Pons (tissue), 1 donor: ENCODE measurements at regions not wholly inside any gene's neighbourhood (a gene's known extent, or its start where the extent isn't known, plus 50 kb on each side); places are given as distances from the start of the nearest gene placed in this dataset.

ENCODE experiments used
- DNase-seq: peaks from one replicate; pipeline ENCODE4 v3.0.0-alpha.2; 2016; ENCODE audit warnings: low spot score

DNA sequence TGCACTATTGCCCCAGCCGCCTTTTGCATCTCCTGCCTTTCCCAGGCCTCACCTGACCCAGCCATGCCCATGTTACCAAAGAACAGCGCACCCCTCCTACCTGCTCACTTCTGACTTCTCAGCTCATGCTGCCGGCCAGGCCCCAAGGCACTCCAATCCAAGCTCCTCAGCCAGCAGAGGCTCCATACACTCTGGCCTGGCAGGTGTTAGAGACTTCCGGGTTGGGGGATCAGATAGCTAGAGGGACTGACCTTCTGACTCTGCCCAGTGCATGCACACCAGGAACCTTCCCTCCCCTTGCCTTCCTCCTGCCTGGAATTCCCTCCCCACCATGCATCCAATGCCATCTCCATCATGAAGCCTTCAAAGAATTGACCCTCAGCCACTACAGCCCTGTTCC, 56.2 kb upstream of the ZMIZ1 start:
- no peak for DNase-seq

DNA sequence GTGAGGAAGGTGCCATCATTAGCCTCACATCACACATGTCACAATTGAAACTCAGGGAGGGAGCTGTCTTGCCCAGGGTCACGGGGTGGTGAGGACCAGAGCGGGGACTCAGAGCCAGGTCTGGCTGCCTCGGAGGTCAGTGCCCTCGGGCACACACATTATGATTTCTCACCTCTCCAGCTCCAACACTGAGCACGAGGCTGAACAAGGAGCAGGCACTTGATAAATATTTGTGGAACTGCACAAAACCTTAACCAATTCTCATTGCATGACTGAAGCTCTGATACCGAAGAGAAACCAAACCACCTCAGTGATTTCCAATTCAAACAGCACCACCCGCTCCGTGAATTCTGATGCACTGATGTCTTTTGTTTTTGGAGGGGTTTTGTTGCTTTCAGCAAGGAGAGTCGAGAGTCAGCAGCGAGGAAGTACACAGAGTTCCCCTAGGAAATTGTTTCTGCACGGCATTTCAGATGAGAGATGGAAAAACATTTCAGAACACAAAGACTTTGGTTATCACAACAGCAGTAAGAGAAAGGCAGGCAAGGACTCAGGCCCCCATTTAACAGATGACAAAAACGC, 55.3 kb upstream of the ZMIZ1 start:
- DNase-seq: no peak

DNA sequence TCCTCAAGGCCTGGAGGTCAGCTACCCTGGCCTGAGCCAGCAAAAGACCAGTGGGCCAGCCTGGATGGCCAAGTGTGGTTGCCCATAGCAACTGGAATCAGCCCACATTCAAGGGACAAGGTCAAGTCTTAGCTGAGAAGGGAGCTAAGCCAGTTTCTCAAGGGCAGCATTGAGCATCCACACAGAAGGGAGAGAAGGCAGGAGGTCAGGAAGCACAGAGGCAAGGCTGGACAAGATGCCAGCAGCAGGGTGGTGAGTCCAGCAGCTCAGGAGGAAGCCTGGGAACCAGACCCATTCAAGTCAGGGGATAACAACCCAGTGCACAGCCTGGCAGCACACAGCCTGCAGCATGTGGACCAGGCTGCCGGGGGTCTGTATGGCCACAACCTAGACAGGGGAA, 54.0 kb upstream of the ZMIZ1 start:
- DNase-seq: peak; percentile 60

DNA sequence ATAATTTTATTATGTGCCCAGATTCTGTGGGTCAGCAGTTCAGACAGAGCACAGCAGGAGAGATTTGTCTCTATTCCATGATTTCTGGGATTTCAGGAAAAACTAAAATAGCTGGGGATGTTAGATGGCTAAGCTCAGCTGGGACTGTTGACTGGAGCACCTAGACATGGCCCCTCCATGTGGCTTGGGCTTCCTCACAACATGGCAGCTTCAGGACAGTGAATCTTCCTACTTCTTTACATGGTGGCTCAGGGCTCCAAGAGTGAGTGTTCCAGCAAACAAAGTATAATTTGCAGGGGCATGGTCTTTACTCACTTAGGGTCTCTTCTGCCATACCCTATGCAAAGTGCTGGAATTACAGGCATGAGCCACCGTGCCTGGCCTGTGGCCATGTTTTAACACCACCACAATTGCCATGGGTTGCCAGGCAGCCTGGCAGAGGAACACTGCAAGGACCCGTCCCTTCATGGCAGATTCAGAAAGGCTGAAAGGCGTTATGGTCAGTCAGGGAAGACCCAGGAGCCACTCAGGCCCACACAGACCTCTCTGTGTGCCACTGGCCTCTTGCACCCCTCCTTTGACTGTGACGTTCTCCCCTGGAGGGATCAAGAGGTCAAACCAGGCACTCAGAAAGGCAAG, 50.8 kb upstream of the ZMIZ1 start:
- DNase-seq: no peak

DNA sequence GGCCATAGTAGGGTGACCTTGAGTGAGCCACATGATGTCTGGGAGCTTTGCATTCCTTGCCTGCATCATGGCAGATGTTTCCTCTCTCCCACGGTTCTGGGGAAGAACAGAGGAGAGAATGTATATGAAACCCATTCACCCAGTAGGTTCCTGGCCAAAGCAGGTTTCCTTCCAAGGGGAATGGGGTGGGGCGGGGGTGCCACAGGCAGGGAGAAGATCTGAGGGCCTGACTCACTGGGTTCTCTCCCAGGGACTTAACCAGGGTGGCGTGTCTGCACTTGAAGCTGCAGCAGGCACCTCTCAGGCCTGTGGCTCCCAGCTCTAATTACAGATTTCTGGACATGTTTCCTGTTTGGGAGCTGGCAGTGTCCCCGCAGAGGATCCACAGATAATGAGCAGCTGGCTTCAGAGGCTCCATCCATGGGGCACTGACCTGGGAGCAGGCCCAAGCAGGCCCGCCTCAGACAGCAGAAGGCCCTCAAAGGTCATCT, 50.2 kb upstream of the ZMIZ1 start:
- no peak for DNase-seq
